WTC11 (cell line): ENCODE measurements at regions not wholly inside any gene's neighbourhood (a gene's known extent, or its start where the extent isn't known, plus 50 kb on each side); places are given as distances from the start of the nearest gene placed in this dataset.

ENCODE experiments used
- ATAC-seq: fragments of 200-7000 bp; cut with Tn5 transposase; 2 replicates; pipeline ENCODE4 v1.10.0; 2021; ENCODE audit warnings: mild to moderate bottlenecking, moderate library complexity
- CTCF ChIA-PET: fragments of 300-600 bp; sonication (Branson Sonifier 250); formaldehyde crosslinking; loops from one replicate; lab custom pipeline; 2021; ENCODE audit warnings: antibody characterized with exemption; lab: Charles Lee
- POLR2A ChIA-PET: fragments of 350-600 bp; sonication (Branson Sonifier 250); formaldehyde crosslinking; loops from one replicate; lab custom pipeline; 2021; ENCODE audit warnings: antibody characterized with exemption; lab: Charles Lee
- DNase-seq: peaks from one replicate; pipeline ENCODE4 v3.0.0; 2021; ENCODE audit warnings: low spot score
- H3K27ac Mint-ChIP-seq: 2 replicates; pipeline ENCODE4 v1.8.0; 2021; ENCODE audit warnings: mixed read lengths
- H3K27me3 Mint-ChIP-seq: 2 replicates; pipeline ENCODE4 v1.8.0; 2021; ENCODE audit warnings: low read depth, mild to moderate bottlenecking, moderate library complexity, mixed read lengths
- H3K36me3 Mint-ChIP-seq: 2 replicates; pipeline ENCODE4 v1.8.0; 2021; ENCODE audit warnings: mixed read lengths
- H3K4me1 Mint-ChIP-seq: 2 replicates; pipeline ENCODE4 v1.8.0; 2022; ENCODE audit warnings: mixed read lengths
- H3K4me3 Mint-ChIP-seq: 2 replicates; pipeline ENCODE4 v1.8.0; 2021; ENCODE audit warnings: mild to moderate bottlenecking, moderate library complexity, mixed read lengths
- H3K9me3 Mint-ChIP-seq: 2 replicates; pipeline ENCODE4 v1.8.0; 2021; ENCODE audit warnings: mixed read lengths
- ATF2 ChIP-seq: sonication (generic); formaldehyde crosslinking; IDR thresholded peaks from 2 replicates; pipeline ENCODE4 v1.8.1; 2022; ENCODE audit warnings: low read depth, missing genetic modification reagents, borderline replicate concordance
- ATF3 ChIP-seq: sonication (generic); formaldehyde crosslinking; conservative IDR thresholded peaks from 2 replicates; pipeline ENCODE4 v1.8.1; 2022; ENCODE audit warnings: mild to moderate bottlenecking, missing genetic modification reagents
- CREM ChIP-seq: sonication (generic); formaldehyde crosslinking; IDR thresholded peaks from 2 replicates; pipeline ENCODE4 v1.8.1; 2022; ENCODE audit warnings: mild to moderate bottlenecking, missing genetic modification reagents, moderate library complexity
- E2F4 ChIP-seq: sonication (generic); formaldehyde crosslinking; IDR thresholded peaks from 2 replicates; pipeline ENCODE4 v1.8.1; 2022; ENCODE audit warnings: low read depth, mild to moderate bottlenecking, moderate library complexity, missing genetic modification reagents, borderline replicate concordance
- E2F5 ChIP-seq: sonication (generic); formaldehyde crosslinking; IDR thresholded peaks from 2 replicates; pipeline ENCODE4 v1.8.1; 2022; ENCODE audit warnings: mild to moderate bottlenecking, moderate library complexity, missing genetic modification reagents
- EMX1 ChIP-seq: fragments of 250-450 bp; sonication (Bioruptor Pico); IDR thresholded peaks from 2 replicates; pipeline ENCODE4 v1.8.0; 2021; ENCODE audit warnings: mild to moderate bottlenecking
- FOXP1 ChIP-seq: sonication (generic); formaldehyde crosslinking; IDR thresholded peaks from 2 replicates; pipeline ENCODE4 v1.8.0; 2022; ENCODE audit warnings: missing genetic modification reagents, mild to moderate bottlenecking, moderate library complexity, borderline replicate concordance
- GABPB1 ChIP-seq: sonication (generic); formaldehyde crosslinking; IDR thresholded peaks from 2 replicates; pipeline ENCODE4 v1.8.1; 2023; ENCODE audit warnings: mild to moderate bottlenecking, missing genetic modification reagents
- GTF2I ChIP-seq: fragments of 250-450 bp; sonication (Bioruptor Pico); conservative IDR thresholded peaks from 2 replicates; pipeline ENCODE4 v1.4.0; 2021; ENCODE audit warnings: mild to moderate bottlenecking
- IRF1 ChIP-seq: sonication (generic); formaldehyde crosslinking; IDR thresholded peaks from 2 replicates; pipeline ENCODE4 v1.8.0; 2023; ENCODE audit warnings: missing genetic modification reagents
- IRF2 ChIP-seq: sonication (generic); formaldehyde crosslinking; IDR thresholded peaks from 2 replicates; pipeline ENCODE4 v1.8.0; 2022; ENCODE audit warnings: low read depth, missing genetic modification reagents, borderline replicate concordance
- JAZF1 ChIP-seq: fragments of 250-450 bp; sonication (Bioruptor Pico); IDR thresholded peaks from 2 replicates; pipeline ENCODE4 v1.9.0; 2021; ENCODE audit warnings: moderate library complexity, mild to moderate bottlenecking, inconsistent platforms
- KAT7 ChIP-seq: sonication (generic); formaldehyde crosslinking; IDR thresholded peaks from 2 replicates; pipeline ENCODE4 v1.8.1; 2023; ENCODE audit warnings: missing genetic modification reagents, mild to moderate bottlenecking, borderline replicate concordance
- MYBL2 ChIP-seq: sonication (generic); formaldehyde crosslinking; IDR thresholded peaks from 2 replicates; pipeline ENCODE4 v1.8.1; 2023; ENCODE audit warnings: mild to moderate bottlenecking, moderate library complexity, missing genetic modification reagents
- NFE2L1 ChIP-seq: sonication (generic); formaldehyde crosslinking; IDR thresholded peaks from 2 replicates; pipeline ENCODE4 v1.8.1; 2023; ENCODE audit warnings: missing genetic modification reagents
- NR1H2 ChIP-seq: sonication (generic); formaldehyde crosslinking; IDR thresholded peaks from 2 replicates; pipeline ENCODE4 v1.9.0; 2021; ENCODE audit warnings: mild to moderate bottlenecking, moderate library complexity, missing genetic modification reagents
- NR3C1 ChIP-seq: sonication (generic); formaldehyde crosslinking; conservative IDR thresholded peaks from 2 replicates; pipeline ENCODE4 v1.8.1; 2023; ENCODE audit warnings: low read depth, mild to moderate bottlenecking, missing genetic modification reagents
- OVOL2 ChIP-seq: fragments of 250-450 bp; sonication (Bioruptor Pico); IDR thresholded peaks from 2 replicates; pipeline ENCODE4 v1.9.0; 2021; ENCODE audit warnings: mild to moderate bottlenecking, borderline replicate concordance
- PRDM15 ChIP-seq: sonication (generic); formaldehyde crosslinking; IDR thresholded peaks from 2 replicates; pipeline ENCODE4 v1.8.0; 2022; ENCODE audit warnings: missing genetic modification reagents
- PRRX2 ChIP-seq: fragments of 250-450 bp; sonication (Bioruptor Pico); IDR thresholded peaks from 2 replicates; pipeline ENCODE4 v1.8.0; 2021; ENCODE audit warnings: mild to moderate bottlenecking
- RORB ChIP-seq: fragments of 250-450 bp; sonication (Bioruptor Pico); IDR thresholded peaks from 2 replicates; pipeline ENCODE4 v1.9.0; 2021; ENCODE audit warnings: mild to moderate bottlenecking
- TEAD4 ChIP-seq: sonication (generic); formaldehyde crosslinking; IDR thresholded peaks from 2 replicates; pipeline ENCODE4 v1.8.0; 2022; ENCODE audit warnings: mild to moderate bottlenecking, missing genetic modification reagents
- USF1 ChIP-seq: sonication (generic); formaldehyde crosslinking; IDR thresholded peaks from 2 replicates; pipeline ENCODE4 v1.8.0; 2022; ENCODE audit warnings: mild to moderate bottlenecking, missing genetic modification reagents
- ZMAT4 ChIP-seq: fragments of 250-450 bp; sonication (Bioruptor Pico); IDR thresholded peaks from 2 replicates; pipeline ENCODE4 v1.9.0; 2021; ENCODE audit warnings: mild to moderate bottlenecking
- ZNF423 ChIP-seq: fragments of 250-450 bp; sonication (Bioruptor Pico); IDR thresholded peaks from 2 replicates; pipeline ENCODE4 v2.1.2; 2022; ENCODE audit warnings: mild to moderate bottlenecking, moderate library complexity
- ZNF671 ChIP-seq: fragments of 250-450 bp; sonication (Bioruptor Pico); IDR thresholded peaks from 2 replicates; pipeline ENCODE4 v1.8.0; 2021; ENCODE audit warnings: mild to moderate bottlenecking
- ZSCAN18 ChIP-seq: fragments of 250-450 bp; sonication (Bioruptor Pico); IDR thresholded peaks from 2 replicates; pipeline ENCODE4 v2.1.2; 2022; ENCODE audit warnings: mild to moderate bottlenecking, moderate library complexity

- DNase-seq, result no peak
- TF ChIP-seq FOXP1 (CRISPR knock-in tag) (no peak), ZNF423 (CRISPR knock-in tag) (no peak), ZMAT4 (CRISPR knock-in tag) (no peak), PRDM15 (no peak), KAT7 (CRISPR knock-in tag) (no peak), NR3C1 (no peak), E2F5 (CRISPR knock-in tag) (no peak), IRF1 (no peak), ATF3 (CRISPR knock-in tag) (no peak), EMX1 (CRISPR knock-in tag) (no peak)
- CTCF ChIA-PET, result no interaction called here
- H3K4me3 Mint-ChIP-seq, result no peak overlapping the region
- ATAC-seq, result no peak
- H3K27me3 Mint-ChIP-seq, result no peaks in the 10 kb centered on the region
- H3K36me3 Mint-ChIP-seq, result no peaks in the 10 kb centered on the region
- H3K27ac Mint-ChIP-seq, result no peak overlapping the region
- POLR2A ChIA-PET, result no interaction called here
- no peaks in the 10 kb centered on the region for H3K4me1 Mint-ChIP-seq
- H3K9me3 Mint-ChIP-seq, result peaks cover 9% of the 10 kb centered on the region
Observed at GRCh38 chrX:87310780-87311179, 206.8 kb upstream of the KLHL4 start.

GRCh38 chrX:87327267-87327666 is 190.3 kb upstream of the KLHL4 start:
- ATAC-seq (no peak), DNase-seq (no peak)
- ChIA-PET CTCF (no interaction called here), POLR2A (interaction anchor here (0.8 kb wide), 1 partner anchor 716 kb away, joined by 3 read pairs; no protein-coding TSS in a partner anchor)
- Mint-ChIP-seq H3K4me1 (no peaks in the 10 kb centered on the region), H3K27me3 (no peaks in the 10 kb centered on the region), H3K9me3 (peaks cover 12% of the 10 kb centered on the region), H3K4me3 (no peak overlapping the region), H3K27ac (no peak overlapping the region), H3K36me3 (no peaks in the 10 kb centered on the region)
- TF ChIP-seq MYBL2 (CRISPR knock-in tag) (no peak), IRF2 (CRISPR knock-in tag) (no peak), GABPB1 (CRISPR knock-in tag) (no peak), E2F4 (CRISPR knock-in tag) (no peak), NFE2L1 (CRISPR knock-in tag) (no peak), ZSCAN18 (CRISPR knock-in tag) (no peak), RORB (CRISPR knock-in tag) (no peak), ZMAT4 (CRISPR knock-in tag) (no peak), TEAD4 (CRISPR knock-in tag) (no peak), JAZF1 (no peak), ATF2 (CRISPR knock-in tag) (no peak), USF1 (no peak), PRRX2 (no peak), ZNF671 (CRISPR knock-in tag) (no peak), GTF2I (no peak), OVOL2 (CRISPR knock-in tag) (no peak), CREM (CRISPR knock-in tag) (no peak), NR1H2 (CRISPR knock-in tag) (no peak)
